ENCODE measurements at regions not wholly inside any gene's neighbourhood (a gene's known extent, or its start where the extent isn't known, plus 50 kb on each side); places are given as distances from the start of the nearest gene placed in this dataset.

DNA sequence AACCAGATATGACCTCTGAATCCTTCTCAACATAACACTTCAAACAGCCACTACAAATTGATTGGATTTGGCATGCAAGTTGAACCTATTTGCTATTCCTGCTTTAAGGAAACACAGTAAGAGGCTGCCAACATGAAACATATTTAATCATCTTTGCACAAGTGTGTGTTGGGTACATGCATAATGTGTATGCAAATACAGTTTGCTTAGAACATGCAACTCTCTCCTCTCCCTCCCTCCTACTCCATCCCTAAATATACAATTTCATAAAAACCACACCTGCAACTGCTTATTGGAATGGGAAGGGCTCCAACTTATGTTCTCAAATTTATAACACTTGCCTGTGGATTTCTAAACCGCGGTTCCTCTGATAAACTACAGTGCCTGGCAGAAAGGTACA, 71.5 kb downstream of the CD83 start:
- Histone ChIP-seq H2BK20ac (ENCODE audit: low read depth, low read length, poor library complexity, severe bottlenecking) (no peak overlapping the region), H3K79me2 (ENCODE audit: insufficient read depth, low read length) (no peaks in the 10 kb centered on the region), H3K23me2 (ENCODE audit: insufficient read length, low read depth, low read length, poor library complexity, severe bottlenecking) (no peaks in the 10 kb centered on the region), H3K79me1 (ENCODE audit: insufficient read depth, low read depth, low read length, poor library complexity, severe bottlenecking) (no peaks in the 10 kb centered on the region), H2BK12ac (ENCODE audit: insufficient read length, low read depth, low read length) (no peak overlapping the region), H3K23ac (ENCODE audit: insufficient read length, low read depth, low read length) (no peak overlapping the region), H4K91ac (ENCODE audit: insufficient read length, low read depth, low read length) (no peak overlapping the region), H3K14ac (ENCODE audit: insufficient read depth, low read length) (no peak overlapping the region), H3K56ac (ENCODE audit: insufficient read length, low read depth, low read length) (no peak overlapping the region), H2BK120ac (ENCODE audit: low read depth, low read length, poor library complexity, severe bottlenecking) (no peak overlapping the region), H2BK5ac (ENCODE audit: insufficient read length, low read length) (no peak overlapping the region), H4K20me1 (ENCODE audit: control insufficient read depth, insufficient read depth, insufficient read length) (no peaks in the 10 kb centered on the region), H3K27me3 (ENCODE audit: insufficient read depth, low read length) (no peaks in the 10 kb centered on the region), H3K9ac (ENCODE audit: extremely low read depth, insufficient read length, low read length) (no peak overlapping the region), H3K4me1 (ENCODE audit: insufficient read depth, low read length) (no peaks in the 10 kb centered on the region; the same call in 1 of the 2 replicates), H3K4ac (ENCODE audit: low read depth, low read length) (no peak overlapping the region), H2AFZ (ENCODE audit: low read length) (no peak overlapping the region), H4K5ac (ENCODE audit: insufficient read length, low read depth, low read length) (no peak overlapping the region), H3K27ac (ENCODE audit: insufficient read length, low read depth, low read length) (no peak overlapping the region), H3K4me2 (ENCODE audit: insufficient read depth, insufficient read length, low read length) (no peak overlapping the region), H2BK15ac (ENCODE audit: low read depth, low read length) (no peak overlapping the region), H3K9me3 (ENCODE audit: control insufficient read depth, low read depth, low read length) (no peaks in the 10 kb centered on the region), H3T11ph (ENCODE audit: low read length) (no peak overlapping the region), H3K18ac (ENCODE audit: insufficient read length, low read depth, low read length) (no peak overlapping the region), H2AK5ac (ENCODE audit: insufficient read length, low read length) (no peak overlapping the region), H4K8ac (replicated peaks; ENCODE audit: insufficient read length, low read depth, low read length) (no peak overlapping the region)
- no CpG with 5 or more reads among the region's 2 CpGs for WGBS (ENCODE audit: extremely low coverage, insufficient read length, low lambda C conversion rate)
- Mint-ChIP-seq H3K27ac (no peak overlapping the region), H3K9me3 (peaks cover 3 to 5% of the 10 kb centered on the region in 2 experiments; a peak in 3 of 5 replicates), H3K36me3 (ENCODE audit: insufficient read depth in 1 of 3, low read depth in 3 of 3) (peaks cover 2 to 4% (median 2%) of the 10 kb centered on the region in 3 experiments; a peak in 4 of 7 replicates), H3K4me1 (peaks cover 12 to 14% of the 10 kb centered on the region in 2 experiments), H3K27me3 (ENCODE audit: low read depth) (peaks cover 11% of the 10 kb centered on the region), H3K4me3 (no peak overlapping the region)
- TF ChIP-seq, protein P1, sequence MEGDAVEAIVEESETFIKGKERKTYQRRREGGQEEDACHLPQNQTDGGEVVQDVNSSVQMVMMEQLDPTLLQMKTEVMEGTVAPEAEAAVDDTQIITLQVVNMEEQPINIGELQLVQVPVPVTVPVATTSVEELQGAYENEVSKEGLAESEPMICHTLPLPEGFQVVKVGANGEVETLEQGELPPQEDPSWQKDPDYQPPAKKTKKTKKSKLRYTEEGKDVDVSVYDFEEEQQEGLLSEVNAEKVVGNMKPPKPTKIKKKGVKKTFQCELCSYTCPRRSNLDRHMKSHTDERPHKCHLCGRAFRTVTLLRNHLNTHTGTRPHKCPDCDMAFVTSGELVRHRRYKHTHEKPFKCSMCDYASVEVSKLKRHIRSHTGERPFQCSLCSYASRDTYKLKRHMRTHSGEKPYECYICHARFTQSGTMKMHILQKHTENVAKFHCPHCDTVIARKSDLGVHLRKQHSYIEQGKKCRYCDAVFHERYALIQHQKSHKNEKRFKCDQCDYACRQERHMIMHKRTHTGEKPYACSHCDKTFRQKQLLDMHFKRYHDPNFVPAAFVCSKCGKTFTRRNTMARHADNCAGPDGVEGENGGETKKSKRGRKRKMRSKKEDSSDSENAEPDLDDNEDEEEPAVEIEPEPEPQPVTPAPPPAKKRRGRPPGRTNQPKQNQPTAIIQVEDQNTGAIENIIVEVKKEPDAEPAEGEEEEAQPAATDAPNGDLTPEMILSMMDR (conservative IDR thresholded peaks at IDR 0.05) = no peak
- no peak for DNase-seq
